Testis (tissue), 2 donors: ENCODE measurements at regions not wholly inside any gene's neighbourhood (a gene's known extent, or its start where the extent isn't known, plus 50 kb on each side); places are given as distances from the start of the nearest gene placed in this dataset.

ENCODE experiments used
- POLR2A ChIP-seq: fragments of 450-650 bp; IDR thresholded peaks from one replicate; pipeline ENCODE4 v1.6.1; 2017; ENCODE audit warnings: antibody characterized with exemption, mild to moderate bottlenecking, moderate library complexity
- TF ChIP-seq, protein P1 (sequence below), 3 experiments: fragments of 450-650 bp in 2 of 3; fragments of 200-600 bp in 1 of 3; sonication (generic) in 1 of 3; IDR thresholded peaks; one replicate each; pipeline ENCODE4 v1.5.1; 2016 to 2019; ENCODE audit warnings: antibody characterized with exemption in 3 of 3, mild to moderate bottlenecking in 2 of 3, moderate library complexity in 1 of 3

DNA sequence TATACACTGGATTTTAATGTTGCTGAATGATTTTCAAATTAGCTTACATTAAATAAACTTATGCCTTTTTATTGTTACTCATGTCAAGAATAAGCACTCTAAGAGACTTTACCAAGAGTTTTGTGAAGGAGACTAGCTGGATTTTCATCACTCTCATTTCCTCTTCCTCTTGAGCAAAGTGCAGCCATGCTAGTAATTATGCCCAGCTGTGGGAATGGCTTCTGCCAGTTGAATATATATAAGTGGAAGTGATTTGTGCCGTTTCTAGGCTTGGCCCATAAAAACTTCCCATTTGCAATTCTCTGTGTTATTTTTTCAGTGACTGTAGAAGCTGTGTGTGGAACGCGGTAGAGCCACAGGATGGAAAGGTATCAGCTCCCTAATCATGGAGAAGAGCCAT lies 255.8 kb downstream of the HDGFL1 start:
- TF ChIP-seq, protein P1, sequence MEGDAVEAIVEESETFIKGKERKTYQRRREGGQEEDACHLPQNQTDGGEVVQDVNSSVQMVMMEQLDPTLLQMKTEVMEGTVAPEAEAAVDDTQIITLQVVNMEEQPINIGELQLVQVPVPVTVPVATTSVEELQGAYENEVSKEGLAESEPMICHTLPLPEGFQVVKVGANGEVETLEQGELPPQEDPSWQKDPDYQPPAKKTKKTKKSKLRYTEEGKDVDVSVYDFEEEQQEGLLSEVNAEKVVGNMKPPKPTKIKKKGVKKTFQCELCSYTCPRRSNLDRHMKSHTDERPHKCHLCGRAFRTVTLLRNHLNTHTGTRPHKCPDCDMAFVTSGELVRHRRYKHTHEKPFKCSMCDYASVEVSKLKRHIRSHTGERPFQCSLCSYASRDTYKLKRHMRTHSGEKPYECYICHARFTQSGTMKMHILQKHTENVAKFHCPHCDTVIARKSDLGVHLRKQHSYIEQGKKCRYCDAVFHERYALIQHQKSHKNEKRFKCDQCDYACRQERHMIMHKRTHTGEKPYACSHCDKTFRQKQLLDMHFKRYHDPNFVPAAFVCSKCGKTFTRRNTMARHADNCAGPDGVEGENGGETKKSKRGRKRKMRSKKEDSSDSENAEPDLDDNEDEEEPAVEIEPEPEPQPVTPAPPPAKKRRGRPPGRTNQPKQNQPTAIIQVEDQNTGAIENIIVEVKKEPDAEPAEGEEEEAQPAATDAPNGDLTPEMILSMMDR (IDR thresholded peaks at IDR 0.05): no peak
- TF ChIP-seq POLR2A: no peak
